ENCODE measurements at regions not wholly inside any gene's neighbourhood (a gene's known extent, or its start where the extent isn't known, plus 50 kb on each side); places are given as distances from the start of the nearest gene placed in this dataset.

- TF ChIP-seq CTCF (conservative IDR thresholded peaks at IDR 0.05 in 1 of 2, IDR thresholded peaks at IDR 0.05 in 1 of 2; ENCODE audit: extremely low read depth in 1 of 2, insufficient read depth in 1 of 2, low read depth in 1 of 2, low read length in 2 of 2) (no peak), EZH2 (IDR thresholded peaks at IDR 0.05; ENCODE audit: borderline replicate concordance, low read length) (no peak)
Observed at GRCh38 chr16:86202760-86203426, 303.9 kb downstream of the IRF8 start.
